K562 (cell line): ENCODE measurements at regions not wholly inside any gene's neighbourhood (a gene's known extent, or its start where the extent isn't known, plus 50 kb on each side); places are given as distances from the start of the nearest gene placed in this dataset.

Experiments used
- ATAC-seq: fragments of 200-7000 bp; cut with Tn5 transposase; 3 replicates; pipeline ENCODE4 v1.9.1; 2020; ENCODE audit warnings: moderate library complexity
- BruUV-seq: library from RNA; stranded (reverse); fragments of 400-500 nt; replicated peaks from 2 replicates; lab custom pipeline; 2021; lab: Mats Ljungman, UMichigan
- CTCF ChIA-PET: fragments of 300-600 bp; formaldehyde crosslinking; extraction: SDS; loops from one replicate; lab custom pipeline; 2021; ENCODE audit warnings: low intra/inter-chr PET ratio; lab: Yijun Ruan, JAX
- POLR2A ChIA-PET: fragments of 300-600, 350-650 bp; sonication (Branson Sonifier 250); formaldehyde crosslinking; extraction: SDS; loops from one replicate; lab custom pipeline; 2021; ENCODE audit warnings: antibody characterized with exemption, inconsistent platforms; lab: Yijun Ruan, JAX
- DNase-seq, 4 experiments: peaks; one replicate each; pipeline versions ENCODE4 v3.0.0 to v3.0.0-alpha.2; 2011 to 2018; ENCODE audit warnings: low spot score in 3 of 4, mixed read lengths in 3 of 4; ENCODE audit errors: extremely low read depth in 1 of 4
- FAIRE-seq: peaks from 2 replicates; lab custom pipeline; 2011; peaks lifted over from hg19 to GRCh38; lab: Jason Lieb, UNC
- H2AFZ ChIP-seq: 2 replicates; pipeline ENCODE4 v1.6.0; 2011; ENCODE audit warnings: low read depth, low read length, control low read depth, inconsistent platforms
- H3K27ac ChIP-seq: fragments of 200-600 bp; 3 replicates; pipeline ENCODE4 v1.8.0; 2011; ENCODE audit warnings: low read depth, mild to moderate bottlenecking, control low read depth, inconsistent platforms, low read length, moderate library complexity, mixed read lengths; ENCODE audit errors: extremely low read depth
- H3K27me3 ChIP-seq, 2 experiments: fragments of 300-600 bp in 1 of 2; 2 replicates in 1 of 2; 3 replicates in 1 of 2; pipeline versions ENCODE4 v1.6.0 to v1.8.0; 2011; ENCODE audit warnings: inconsistent platforms in 2 of 2, low read length in 2 of 2, mild to moderate bottlenecking in 1 of 2, mixed read lengths in 1 of 2, moderate library complexity in 1 of 2; ENCODE audit not compliant: control insufficient read depth in 2 of 2, insufficient read depth in 2 of 2
- H3K36me3 ChIP-seq: fragments of 300-600 bp; 3 replicates; pipeline ENCODE4 v1.8.0; 2011; ENCODE audit warnings: mild to moderate bottlenecking, low read length, inconsistent platforms; ENCODE audit not compliant: control insufficient read depth, insufficient read depth
- H3K4me1 ChIP-seq, 2 experiments: fragments of 200-600 bp in 1 of 2; replicated peaks in 1 of 2; 2 replicates in 1 of 2; 3 replicates in 1 of 2; pipeline versions ENCODE4 v1.5.1 to v1.8.0; 2011; ENCODE audit warnings: inconsistent platforms in 2 of 2, low read length in 2 of 2, mild to moderate bottlenecking in 1 of 2, mixed read lengths in 1 of 2, moderate library complexity in 1 of 2; ENCODE audit not compliant: control insufficient read depth in 2 of 2, insufficient read depth in 2 of 2
- H3K4me2 ChIP-seq: 2 replicates; pipeline ENCODE4 v1.6.1; 2011; ENCODE audit warnings: low read length, control low read depth, inconsistent platforms, mixed read lengths; ENCODE audit not compliant: insufficient read depth
- H3K4me3 ChIP-seq: fragments of 200-600 bp; sonication (generic), shearing (Covaris generic); 2 replicates; pipeline ENCODE4 v1.5.1; 2016; ENCODE audit warnings: control low read depth, inconsistent platforms
- H3K79me2 ChIP-seq: fragments of 200-600 bp; 3 replicates; pipeline ENCODE4 v1.8.0; 2011; ENCODE audit warnings: low read length, inconsistent platforms; ENCODE audit not compliant: control insufficient read depth, insufficient read depth
- H3K9ac ChIP-seq, 2 experiments: 2 replicates each; pipeline versions ENCODE4 v1.6.0 to v1.6.1; 2011; ENCODE audit warnings: low read depth in 2 of 2, low read length in 2 of 2, control low read depth in 1 of 2, inconsistent platforms in 1 of 2, mild to moderate bottlenecking in 1 of 2, mixed read lengths in 1 of 2; ENCODE audit not compliant: insufficient read depth in 1 of 2
- H3K9me1 ChIP-seq: one replicate; pipeline ENCODE4 v1.6.0; 2011; ENCODE audit warnings: inconsistent platforms, mild to moderate bottlenecking, low read length, moderate library complexity; ENCODE audit not compliant: control insufficient read depth, insufficient read depth
- H3K9me3 ChIP-seq: replicated peaks from 2 replicates; pipeline ENCODE4 v1.5.1; 2011; ENCODE audit warnings: low read depth, low read length, inconsistent platforms; ENCODE audit not compliant: control insufficient read depth, insufficient read depth
- H4K20me1 ChIP-seq: replicated peaks from 2 replicates; pipeline ENCODE4 v1.6.1; 2011; ENCODE audit warnings: low read length, inconsistent platforms, mixed read lengths; ENCODE audit not compliant: control insufficient read depth, insufficient read depth
- ARID4B ChIP-seq: sonication (generic); formaldehyde crosslinking; IDR thresholded peaks from 2 replicates; pipeline ENCODE4 v1.8.0; 2022; ENCODE audit warnings: mild to moderate bottlenecking, missing genetic modification reagents
- CHD4 ChIP-seq: fragments of 200-600 bp; sonication (generic); IDR thresholded peaks from 3 replicates; pipeline ENCODE4 v1.6.1; 2012; ENCODE audit warnings: low read depth, mild to moderate bottlenecking, mixed read lengths, low read length, inconsistent platforms; ENCODE audit not compliant: insufficient read depth, insufficient replicate concordance, poor library complexity, severe bottlenecking
- ZNF512 ChIP-seq: IDR thresholded peaks from 2 replicates; pipeline ENCODE4 v1.6.1; 2016; ENCODE audit warnings: missing genetic modification characterization, missing compliant biosample characterization
- WGBS: fragments of 100-300 bp; shearing (Covaris generic); methylation state at CpG from one replicate; pipeline ENCODE4 v1.1.6; 2016; ENCODE audit warnings: low coverage, mixed read lengths; ENCODE audit not compliant: insufficient coverage; ENCODE audit errors: missing lambda C conversion rate; 5-methylcytosine and 5-hydroxymethylcytosine counted together
- in situ Hi-C: fragments of 300-500 bp; cut with MboI; formaldehyde crosslinking; loops from 4 replicates; pipeline ENCODE4 v1.15.0; 2018; ENCODE audit warnings: inconsistent platforms, mixed read lengths
- intact Hi-C: fragments of 100-400 bp; cut with micrococcal nuclease; formaldehyde crosslinking; loops from 2 replicates; pipeline ENCODE4 v1.14.2; 2022
- TF ChIP-seq, protein P1 (sequence below), 2 experiments: fragments of 450-650 bp; IDR thresholded peaks; 2 replicates each; pipeline ENCODE4 v1.6.1; 2016

DNA sequence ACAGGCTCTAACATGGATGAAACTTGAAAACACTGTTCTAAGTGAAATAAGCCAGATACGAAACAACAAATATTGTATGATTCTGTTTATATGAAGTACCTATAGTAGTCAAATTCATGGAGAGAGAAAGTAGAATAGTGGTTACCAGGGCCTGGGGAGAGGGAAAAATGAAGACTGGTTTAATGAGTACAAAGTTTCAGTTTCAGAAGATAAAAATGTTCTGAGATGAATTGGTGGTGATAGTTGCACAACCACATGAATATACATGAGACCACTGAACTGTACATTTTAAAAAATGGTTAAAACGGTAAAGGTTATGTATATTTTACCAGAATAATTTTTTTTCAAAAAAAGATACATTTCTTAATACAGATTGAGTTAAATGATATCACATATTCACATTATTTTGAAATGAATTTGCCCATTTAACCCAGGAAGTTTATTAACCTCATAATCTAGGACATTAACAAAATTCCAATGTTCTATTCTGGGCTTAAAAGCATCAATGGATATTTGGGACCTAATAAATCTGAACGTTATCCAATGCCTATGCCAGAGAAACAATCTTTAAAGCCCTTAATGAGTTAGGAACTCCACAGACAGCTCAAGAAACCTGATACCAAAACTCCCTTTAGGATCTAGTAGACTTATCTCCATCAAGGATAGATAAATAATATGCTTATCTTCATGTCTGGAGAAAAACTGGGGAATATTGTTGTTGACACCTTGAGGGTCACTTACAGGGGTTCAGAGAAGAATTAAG lies 521.3 kb downstream of the EFNA5 start:
- no TSS peak for BruUV-seq
- Histone ChIP-seq H2AFZ (no peak overlapping the region), H3K9me3 (no peaks in the 10 kb centered on the region), H4K20me1 (no peaks in the 10 kb centered on the region), H3K27ac (no peak overlapping the region), H3K4me1 (no peaks in the 10 kb centered on the region), H3K79me2 (no peaks in the 10 kb centered on the region), H3K27me3 (no peaks in the 10 kb centered on the region), H3K9me1 (no peaks in the 10 kb centered on the region), H3K36me3 (no peaks in the 10 kb centered on the region), H3K9ac (no peak overlapping the region), H3K4me2 (no peak overlapping the region), H3K4me3 (no peak overlapping the region)
- ATAC-seq: no peak
- TF ChIP-seq CHD4 (no peak), ARID4B (CRISPR knock-in tag) (no peak), ZNF512 (tag) (no peak)
- TF ChIP-seq, protein P1, sequence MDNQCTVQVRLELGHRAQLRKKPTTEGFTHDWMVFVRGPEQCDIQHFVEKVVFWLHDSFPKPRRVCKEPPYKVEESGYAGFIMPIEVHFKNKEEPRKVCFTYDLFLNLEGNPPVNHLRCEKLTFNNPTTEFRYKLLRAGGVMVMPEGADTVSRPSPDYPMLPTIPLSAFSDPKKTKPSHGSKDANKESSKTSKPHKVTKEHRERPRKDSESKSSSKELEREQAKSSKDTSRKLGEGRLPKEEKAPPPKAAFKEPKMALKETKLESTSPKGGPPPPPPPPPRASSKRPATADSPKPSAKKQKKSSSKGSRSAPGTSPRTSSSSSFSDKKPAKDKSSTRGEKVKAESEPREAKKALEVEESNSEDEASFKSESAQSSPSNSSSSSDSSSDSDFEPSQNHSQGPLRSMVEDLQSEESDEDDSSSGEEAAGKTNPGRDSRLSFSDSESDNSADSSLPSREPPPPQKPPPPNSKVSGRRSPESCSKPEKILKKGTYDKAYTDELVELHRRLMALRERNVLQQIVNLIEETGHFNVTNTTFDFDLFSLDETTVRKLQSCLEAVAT (IDR thresholded peaks at IDR 0.05): no peak
- ChIA-PET POLR2A (no interaction called here), CTCF (no interaction called here)
- DNase-seq: no peak
- in situ Hi-C loops (no loop called here), intact Hi-C loops (no loop called here)
- 1% methylated on average over 3 of the region's 3 CpGs for WGBS
- no peak for FAIRE-seq
